K562 (cell line): ENCODE measurements at regions not wholly inside any gene's neighbourhood (a gene's known extent, or its start where the extent isn't known, plus 50 kb on each side); places are given as distances from the start of the nearest gene placed in this dataset.
"Not testable (repeated sequence)": the region's sequence is repeated elsewhere in the genome, so short reads cannot be mapped to it uniquely, and the experiment has no call there.

Experiments used
- BRD4 ChIP-seq: fragments of 200-600 bp; sonication (generic); IDR thresholded peaks from 2 replicates; pipeline ENCODE4 v1.6.1; 2017; ENCODE audit warnings: inconsistent platforms
- CTCF ChIP-seq, 3 experiments: IDR thresholded peaks in 2 of 3; conservative IDR thresholded peaks in 1 of 3; 2 replicates each; pipeline ENCODE4 v1.5.1; 2011 to 2012; ENCODE audit warnings: low read length in 3 of 3, mild to moderate bottlenecking in 3 of 3, control low read depth in 2 of 3, improper control_type of control experiment in 1 of 3, inconsistent platforms in 1 of 3, low read depth in 1 of 3, mixed read lengths in 1 of 3, moderate library complexity in 1 of 3; ENCODE audit not compliant: insufficient read depth in 2 of 3
- HIVEP1 ChIP-seq: fragments of 250-450 bp; sonication (Bioruptor Pico); IDR thresholded peaks from 2 replicates; pipeline ENCODE4 v1.4.0; 2020; ENCODE audit warnings: mild to moderate bottlenecking
- KLF10 ChIP-seq: fragments of 250-450 bp; sonication (Bioruptor Pico); IDR thresholded peaks from 2 replicates; pipeline ENCODE4 v1.6.1; 2021; ENCODE audit warnings: matching md5 sums
- RREB1 ChIP-seq: fragments of 250-450 bp; sonication (Bioruptor Pico); IDR thresholded peaks from 2 replicates; pipeline ENCODE4 v1.4.0; 2020
- SMC3 ChIP-seq: conservative IDR thresholded peaks from 2 replicates; pipeline ENCODE4 v1.6.1; 2011; ENCODE audit warnings: low read depth, low read length, improper control_type of control experiment; ENCODE audit not compliant: insufficient read depth
- SRF ChIP-seq, 2 experiments: fragments of 250-450, 450-650 bp in 1 of 2; sonication (Bioruptor Pico) in 1 of 2; sonication (generic) in 1 of 2; formaldehyde crosslinking; IDR thresholded peaks; 2 replicates each; pipeline versions ENCODE4 v1.5.0 to v1.5.1; 2020 to 2022; ENCODE audit warnings: mild to moderate bottlenecking in 1 of 2, missing genetic modification reagents in 1 of 2

GRCh38 chr6:144495076-144495475, 209.9 kb downstream of the UTRN start:
- TF ChIP-seq KLF10 (CRISPR knock-in tag); HIVEP1 (CRISPR knock-in tag); SMC3; SRF (CRISPR knock-in tag; IDR thresholded peaks at IDR 0.05); CTCF (IDR thresholded peaks at IDR 0.05 in 2 of 3, conservative IDR thresholded peaks at IDR 0.05 in 1 of 3; ENCODE audit: insufficient read depth in 2 of 3, low read depth in 1 of 3, low read length in 3 of 3); RREB1; BRD4: not testable (repeated sequence)
